NB4 (cell line): ENCODE measurements at regions not wholly inside any gene's neighbourhood (a gene's known extent, or its start where the extent isn't known, plus 50 kb on each side); places are given as distances from the start of the nearest gene placed in this dataset.
"Not testable (repeated sequence)": the region's sequence is repeated elsewhere in the genome, so short reads cannot be mapped to it uniquely, and the experiment has no call there.

Experiments
- DNase-seq: peaks from one replicate; pipeline ENCODE4 v3.0.0; 2010; ENCODE audit warnings: low read depth
- H3K4me3 ChIP-seq: one replicate; pipeline ENCODE4 v1.5.1; 2011; ENCODE audit warnings: mild to moderate bottlenecking, low read depth, low read length, moderate library complexity
- CTCF ChIP-seq: IDR thresholded peaks from one replicate; pipeline ENCODE4 v1.5.1; 2012; ENCODE audit warnings: low read depth, low read length
- MAX ChIP-seq: IDR thresholded peaks from 2 replicates; pipeline ENCODE4 v1.6.1; 2011; ENCODE audit warnings: low read depth, low read length
- MYC ChIP-seq: IDR thresholded peaks from 2 replicates; pipeline ENCODE4 v1.6.1; 2011; ENCODE audit warnings: low read depth, low read length
- POLR2A ChIP-seq: IDR thresholded peaks from 2 replicates; pipeline ENCODE4 v1.6.1; 2011; ENCODE audit warnings: mild to moderate bottlenecking; ENCODE audit not compliant: insufficient read length; ENCODE audit errors: extremely low read depth

- H3K4me3 ChIP-seq: no peak overlapping the region
- TF ChIP-seq MAX (no peak), CTCF (no peak), MYC (no peak), POLR2A (no peak)
- no peak for DNase-seq
Observed at GRCh38 chrX:980587-981235, 231.7 kb downstream of the CRLF2 start.

- not testable (repeated sequence) for DNase-seq, H3K4me3 ChIP-seq
Observed at GRCh38 chrX:979127-979526, 233.3 kb downstream of the CRLF2 start.

GRCh38 chrX:973010-973632 is 239.3 kb downstream of the CRLF2 start:
- no peak overlapping the region for H3K4me3 ChIP-seq
- no peak for DNase-seq
- TF ChIP-seq MAX (no peak), CTCF (no peak), POLR2A (no peak), MYC (no peak)

- DNase-seq: no peak
- H3K4me3 ChIP-seq: no peak overlapping the region
- no peak for TF ChIP-seq POLR2A
- no peak for TF ChIP-seq MAX
- TF ChIP-seq CTCF: no peak
- TF ChIP-seq MYC: no peak
Observed at GRCh38 chrX:968148-968965, 244.1 kb downstream of the CRLF2 start.

GRCh38 chrX:966396-967070 is 245.9 kb downstream of the CRLF2 start:
- H3K4me3 ChIP-seq: no peak overlapping the region
- DNase-seq: no peak
- TF ChIP-seq MYC: no peak
- no peak for TF ChIP-seq MAX
- TF ChIP-seq POLR2A: no peak
- TF ChIP-seq CTCF: no peak

GRCh38 chrX:964831-965416 is 247.5 kb downstream of the CRLF2 start:
- no peak for DNase-seq
- no peak overlapping the region for H3K4me3 ChIP-seq
- no peak for TF ChIP-seq MAX
- TF ChIP-seq POLR2A: no peak
- no peak for TF ChIP-seq CTCF
- TF ChIP-seq MYC: no peak
